Superior temporal gyrus (tissue), 1 donor: ENCODE measurements at regions not wholly inside any gene's neighbourhood (a gene's known extent, or its start where the extent isn't known, plus 50 kb on each side); places are given as distances from the start of the nearest gene placed in this dataset.

Source experiments
- DNase-seq: peaks from one replicate; pipeline ENCODE4 v3.0.0-alpha.2; 2016; ENCODE audit errors: extremely low spot score

GRCh38 chr17:74080656-74081582 is 122.6 kb upstream of the RPL38 start:
- no peak for DNase-seq

DNA sequence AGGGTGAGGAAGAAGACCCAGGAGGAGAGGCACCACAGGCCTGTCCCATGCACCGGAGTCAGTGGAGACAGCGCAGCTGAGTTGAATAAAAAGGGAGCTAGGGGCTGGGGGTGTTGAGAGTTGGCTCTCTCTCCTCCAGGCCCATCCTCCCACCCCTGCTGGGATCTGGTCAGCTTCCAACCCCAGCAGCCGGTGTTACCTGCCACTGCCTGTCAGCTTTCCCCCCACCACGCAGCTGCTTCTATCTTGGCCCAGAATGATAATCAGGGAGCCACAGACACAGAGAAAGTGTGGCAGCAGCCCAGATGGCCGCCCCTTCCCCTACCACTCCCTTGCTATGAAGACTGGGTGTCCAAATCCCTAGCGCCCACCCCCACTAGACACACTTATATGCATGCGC is 120.6 kb upstream of the RPL38 start:
- no peak for DNase-seq

GRCh38 chr17:74083321-74083720 is 120.2 kb upstream of the RPL38 start:
- DNase-seq = no peak

GRCh38 chr17:74085434-74085833 is 118.0 kb upstream of the RPL38 start:
- DNase-seq = no peak

DNA sequence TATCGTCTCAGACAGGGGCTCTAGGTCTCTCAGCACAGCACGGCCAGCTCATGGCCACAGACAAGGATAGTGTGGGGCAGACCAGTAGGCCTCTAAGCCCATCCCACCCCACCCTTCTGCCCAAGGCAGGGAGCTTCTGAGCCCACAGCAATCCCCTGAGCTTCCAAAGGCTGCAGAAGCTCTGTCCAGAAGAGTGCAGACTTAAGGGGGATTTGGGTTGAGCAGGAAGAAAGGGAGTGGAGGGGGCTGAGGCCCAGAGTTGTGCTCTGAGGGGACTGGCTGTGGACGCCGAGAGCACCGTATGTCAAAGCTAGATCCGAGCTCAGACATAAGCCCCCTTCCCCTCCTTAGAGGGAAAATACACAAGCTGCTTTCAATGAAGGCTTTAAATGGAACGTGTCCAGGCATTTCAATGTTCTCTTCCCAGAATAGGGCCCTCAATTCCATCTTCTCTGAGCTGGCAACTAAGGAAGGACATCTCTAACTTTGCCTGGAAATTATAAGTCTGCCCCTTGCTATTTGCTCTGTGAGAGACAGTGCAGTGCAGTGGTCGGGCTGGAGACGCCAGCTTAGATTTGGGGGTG is 116.4 kb upstream of the RPL38 start:
- DNase-seq = no peak

GRCh38 chr17:74088285-74088933 is 115.1 kb upstream of the RPL38 start:
- DNase-seq = no peak

DNA sequence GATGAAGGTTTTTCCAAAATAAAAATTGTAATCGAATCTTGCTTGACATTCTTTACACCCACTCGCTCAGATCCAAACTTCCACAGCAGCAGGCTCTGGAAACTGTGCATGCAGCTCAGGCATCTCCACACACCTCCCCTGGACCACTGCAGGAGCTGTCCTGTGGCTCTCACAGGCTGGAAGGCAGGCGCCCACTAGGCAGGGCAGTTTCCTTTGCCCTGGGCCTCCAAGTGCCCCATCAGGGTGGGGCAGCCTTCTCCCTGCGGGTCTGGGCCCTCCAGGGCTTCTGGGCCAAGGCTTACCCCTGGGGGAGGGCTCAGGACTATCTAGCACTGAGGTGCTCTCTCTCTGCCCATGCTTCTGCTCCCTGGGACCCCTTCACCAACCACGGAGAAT is 114.5 kb upstream of the RPL38 start:
- DNase-seq = no peak

DNA sequence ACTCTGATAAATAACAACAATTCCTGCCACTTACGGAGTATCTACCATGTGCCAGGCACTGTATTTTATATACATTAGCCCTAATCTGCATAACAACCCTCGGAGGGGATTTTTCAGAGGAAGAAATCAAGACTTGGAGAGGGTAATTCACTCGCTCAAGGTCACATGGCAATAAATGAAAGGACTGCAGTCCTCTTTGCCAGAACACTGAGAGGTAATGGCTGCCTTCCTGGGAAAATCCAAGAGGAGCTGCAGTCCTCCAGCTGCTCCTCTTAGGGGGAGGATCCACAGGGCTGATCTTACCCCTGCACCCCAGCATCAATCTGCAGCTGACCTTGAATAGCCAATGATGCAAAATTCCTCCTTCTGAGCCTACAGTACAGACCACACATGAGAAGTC is 114.1 kb upstream of the RPL38 start:
- DNase-seq = no peak

DNA sequence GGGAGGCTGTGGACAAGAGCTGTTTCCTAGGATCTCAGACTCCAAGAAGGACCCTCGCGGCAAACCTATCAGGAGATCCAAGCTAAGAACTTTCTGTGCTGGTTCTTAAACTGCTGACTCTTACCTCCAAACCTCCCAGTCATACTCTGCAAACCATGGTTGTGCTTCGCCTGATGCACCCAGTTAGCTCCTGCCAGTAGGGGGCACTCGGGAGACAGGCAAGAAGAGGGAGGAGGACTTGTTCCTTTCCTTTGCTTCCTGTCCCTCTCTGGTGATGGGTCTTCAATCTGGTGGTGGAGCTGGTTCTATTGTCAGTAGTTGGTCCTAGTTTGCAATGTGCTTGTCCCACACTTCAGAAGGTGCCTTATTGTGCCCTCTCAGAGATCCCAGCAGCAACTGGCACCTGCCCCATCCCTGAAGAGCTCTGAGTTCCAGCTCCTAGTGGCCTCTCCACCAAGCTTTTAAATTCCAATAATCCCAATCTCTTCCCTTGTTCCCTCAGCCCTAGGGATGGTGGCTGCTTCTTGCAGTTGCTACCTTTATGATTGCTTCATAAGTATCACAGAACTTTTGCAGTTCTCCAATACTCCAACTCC is 113.5 kb upstream of the RPL38 start:
- DNase-seq = peak; percentile 22

- no peak for DNase-seq
Observed at GRCh38 chr17:74094651-74095050, 108.8 kb upstream of the RPL38 start.

GRCh38 chr17:74096456-74096855 is 107.0 kb upstream of the RPL38 start:
- no peak for DNase-seq

- peak; percentile 51 for DNase-seq
Observed at GRCh38 chr17:74097450-74098135, 105.9 kb upstream of the RPL38 start.

- DNase-seq = no peak
Observed at GRCh38 chr17:74098136-74099024, 105.1 kb upstream of the RPL38 start.

GRCh38 chr17:74099442-74100340 is 103.8 kb upstream of the RPL38 start:
- DNase-seq = no peak

DNA sequence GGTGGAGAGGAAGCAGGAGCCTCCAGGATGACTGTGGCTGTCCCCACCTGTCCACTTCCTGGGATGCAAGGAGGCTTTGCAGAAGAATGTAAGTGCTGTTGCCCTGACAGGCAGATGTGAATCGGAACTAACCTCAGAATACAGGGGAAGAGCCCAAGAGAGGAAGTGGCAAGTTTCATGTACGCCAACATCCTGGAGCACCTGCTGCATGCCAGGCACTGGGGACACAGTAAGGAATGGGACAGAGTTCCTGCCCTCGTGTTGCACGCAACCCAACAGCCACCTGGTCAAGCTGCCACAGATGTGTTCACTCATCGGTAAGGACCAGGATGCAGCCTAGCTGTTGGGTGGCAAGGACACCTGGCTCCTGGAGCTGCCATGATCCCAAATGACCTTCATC is 98.6 kb upstream of the RPL38 start:
- no peak for DNase-seq

DNA sequence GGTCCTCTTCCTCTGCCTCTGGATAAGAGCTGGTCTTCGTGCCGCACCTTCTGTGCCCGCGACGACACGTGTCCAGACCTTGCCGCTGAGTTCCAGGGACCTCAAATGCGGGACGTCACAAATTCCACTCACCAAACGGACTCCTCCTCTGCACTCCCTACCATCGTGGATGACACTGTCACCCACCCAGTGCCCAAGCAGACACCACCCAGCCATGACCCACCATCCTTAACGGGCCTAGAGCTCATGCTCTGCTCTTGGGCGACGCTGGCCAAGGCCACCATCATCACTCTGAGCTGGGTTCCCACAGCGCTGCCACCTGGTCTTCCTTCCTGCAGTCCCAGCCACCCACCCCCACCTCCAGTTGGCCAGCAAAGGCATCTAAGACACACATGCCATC is 96.4 kb upstream of the RPL38 start:
- DNase-seq = no peak

DNA sequence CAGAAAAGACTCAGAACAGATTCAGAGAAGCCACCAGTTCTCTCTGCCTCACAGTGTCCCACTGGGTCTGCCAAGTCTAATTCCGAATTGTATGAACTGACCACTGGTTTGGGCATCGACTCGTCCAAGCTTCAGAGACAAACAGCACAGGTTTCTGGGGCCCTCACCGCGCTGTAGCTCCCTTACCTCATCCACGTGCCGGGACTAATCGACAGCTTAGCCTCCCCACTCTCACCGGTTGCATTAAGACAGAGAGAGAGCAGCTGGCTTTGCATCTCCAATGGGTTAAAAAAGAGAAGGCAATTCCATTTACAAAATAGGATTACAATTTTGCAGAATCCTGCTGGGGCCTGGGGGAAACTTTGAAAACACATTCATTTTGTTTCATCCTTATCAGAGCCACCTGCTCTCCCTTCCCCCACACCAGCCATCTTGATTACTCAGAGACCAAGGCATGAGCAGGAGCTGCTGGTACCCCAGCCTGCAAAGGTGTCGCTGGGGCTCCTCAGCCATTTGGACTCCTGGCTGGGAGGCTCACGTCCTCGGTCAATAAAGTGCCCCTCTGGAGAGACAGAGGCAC is 95.3 kb upstream of the RPL38 start:
- no peak for DNase-seq

GRCh38 chr17:74110467-74110866 is 93.0 kb upstream of the RPL38 start:
- DNase-seq = no peak

DNA sequence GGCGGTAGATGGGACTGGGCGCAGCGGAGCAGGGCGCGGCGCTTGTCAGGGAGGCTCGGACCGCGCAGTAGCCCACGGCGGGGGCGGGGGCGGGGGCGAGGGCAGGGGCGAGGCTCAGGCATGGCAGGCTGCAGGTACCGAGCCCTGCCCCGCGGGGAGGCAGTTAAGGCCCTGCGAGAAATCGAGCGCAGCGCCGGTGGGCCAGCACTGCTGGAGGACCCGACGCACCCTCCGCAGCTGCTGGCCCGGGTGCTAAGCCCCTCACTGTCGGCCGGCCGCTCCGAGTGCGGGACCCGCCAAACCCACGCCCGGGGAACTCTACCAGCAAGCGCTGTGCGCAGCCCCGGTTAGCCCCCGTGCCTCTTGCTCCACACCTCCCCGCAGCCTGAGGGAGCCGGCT is 90.2 kb upstream of the RPL38 start:
- DNase-seq = no peak
